HL-60 (cell line): ENCODE measurements at regions not wholly inside any gene's neighbourhood (a gene's known extent, or its start where the extent isn't known, plus 50 kb on each side); places are given as distances from the start of the nearest gene placed in this dataset.
"Not testable (repeated sequence)": the region's sequence is repeated elsewhere in the genome, so short reads cannot be mapped to it uniquely, and the experiment has no call there.

ENCODE experiments used
- POLR2AphosphoS5 ChIP-seq: IDR thresholded peaks from 2 replicates; pipeline ENCODE4 v1.6.1; 2012; ENCODE audit warnings: low read depth
- TF ChIP-seq, protein P1 (sequence below): IDR thresholded peaks from one replicate; pipeline ENCODE4 v1.5.1; 2011; ENCODE audit warnings: low read length, control low read depth, inconsistent platforms; ENCODE audit not compliant: insufficient read depth
- TF ChIP-seq, protein P2 (sequence below): IDR thresholded peaks from 2 replicates; pipeline ENCODE4 v1.6.1; 2012; ENCODE audit warnings: low read depth; ENCODE audit not compliant: insufficient replicate concordance

GRCh38 chr17:6934544-6934943, 61.3 kb upstream of the ALOX12 start:
- TF ChIP-seq, protein P1, sequence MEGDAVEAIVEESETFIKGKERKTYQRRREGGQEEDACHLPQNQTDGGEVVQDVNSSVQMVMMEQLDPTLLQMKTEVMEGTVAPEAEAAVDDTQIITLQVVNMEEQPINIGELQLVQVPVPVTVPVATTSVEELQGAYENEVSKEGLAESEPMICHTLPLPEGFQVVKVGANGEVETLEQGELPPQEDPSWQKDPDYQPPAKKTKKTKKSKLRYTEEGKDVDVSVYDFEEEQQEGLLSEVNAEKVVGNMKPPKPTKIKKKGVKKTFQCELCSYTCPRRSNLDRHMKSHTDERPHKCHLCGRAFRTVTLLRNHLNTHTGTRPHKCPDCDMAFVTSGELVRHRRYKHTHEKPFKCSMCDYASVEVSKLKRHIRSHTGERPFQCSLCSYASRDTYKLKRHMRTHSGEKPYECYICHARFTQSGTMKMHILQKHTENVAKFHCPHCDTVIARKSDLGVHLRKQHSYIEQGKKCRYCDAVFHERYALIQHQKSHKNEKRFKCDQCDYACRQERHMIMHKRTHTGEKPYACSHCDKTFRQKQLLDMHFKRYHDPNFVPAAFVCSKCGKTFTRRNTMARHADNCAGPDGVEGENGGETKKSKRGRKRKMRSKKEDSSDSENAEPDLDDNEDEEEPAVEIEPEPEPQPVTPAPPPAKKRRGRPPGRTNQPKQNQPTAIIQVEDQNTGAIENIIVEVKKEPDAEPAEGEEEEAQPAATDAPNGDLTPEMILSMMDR: not testable (repeated sequence)
- TF ChIP-seq POLR2AphosphoS5: not testable (repeated sequence)
- TF ChIP-seq, protein P2, sequence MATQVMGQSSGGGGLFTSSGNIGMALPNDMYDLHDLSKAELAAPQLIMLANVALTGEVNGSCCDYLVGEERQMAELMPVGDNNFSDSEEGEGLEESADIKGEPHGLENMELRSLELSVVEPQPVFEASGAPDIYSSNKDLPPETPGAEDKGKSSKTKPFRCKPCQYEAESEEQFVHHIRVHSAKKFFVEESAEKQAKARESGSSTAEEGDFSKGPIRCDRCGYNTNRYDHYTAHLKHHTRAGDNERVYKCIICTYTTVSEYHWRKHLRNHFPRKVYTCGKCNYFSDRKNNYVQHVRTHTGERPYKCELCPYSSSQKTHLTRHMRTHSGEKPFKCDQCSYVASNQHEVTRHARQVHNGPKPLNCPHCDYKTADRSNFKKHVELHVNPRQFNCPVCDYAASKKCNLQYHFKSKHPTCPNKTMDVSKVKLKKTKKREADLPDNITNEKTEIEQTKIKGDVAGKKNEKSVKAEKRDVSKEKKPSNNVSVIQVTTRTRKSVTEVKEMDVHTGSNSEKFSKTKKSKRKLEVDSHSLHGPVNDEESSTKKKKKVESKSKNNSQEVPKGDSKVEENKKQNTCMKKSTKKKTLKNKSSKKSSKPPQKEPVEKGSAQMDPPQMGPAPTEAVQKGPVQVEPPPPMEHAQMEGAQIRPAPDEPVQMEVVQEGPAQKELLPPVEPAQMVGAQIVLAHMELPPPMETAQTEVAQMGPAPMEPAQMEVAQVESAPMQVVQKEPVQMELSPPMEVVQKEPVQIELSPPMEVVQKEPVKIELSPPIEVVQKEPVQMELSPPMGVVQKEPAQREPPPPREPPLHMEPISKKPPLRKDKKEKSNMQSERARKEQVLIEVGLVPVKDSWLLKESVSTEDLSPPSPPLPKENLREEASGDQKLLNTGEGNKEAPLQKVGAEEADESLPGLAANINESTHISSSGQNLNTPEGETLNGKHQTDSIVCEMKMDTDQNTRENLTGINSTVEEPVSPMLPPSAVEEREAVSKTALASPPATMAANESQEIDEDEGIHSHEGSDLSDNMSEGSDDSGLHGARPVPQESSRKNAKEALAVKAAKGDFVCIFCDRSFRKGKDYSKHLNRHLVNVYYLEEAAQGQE: not testable (repeated sequence)
